ENCODE measurements at regions not wholly inside any gene's neighbourhood (a gene's known extent, or its start where the extent isn't known, plus 50 kb on each side); places are given as distances from the start of the nearest gene placed in this dataset.

GRCh38 chr4:156442912-156443311 lies 489.2 kb upstream of the CTSO start:
- intact Hi-C loops (cut with DNase I): no loop called here

GRCh38 chr4:156439576-156440200 lies 486.0 kb upstream of the CTSO start:
- no peaks in the 10 kb centered on the region for H3K9me3 ChIP-seq
- no peaks in the 10 kb centered on the region for H3K27me3 ChIP-seq
- intact Hi-C loops (cut with DNase I): no loop called here
- H3K4me1 ChIP-seq: no peaks in the 10 kb centered on the region
- no peak overlapping the region for H3K4me3 ChIP-seq
- no peak for DNase-seq (ENCODE audit: extremely low spot score)
- no peak overlapping the region for H3K27ac ChIP-seq (replicated peaks in 1 of 4)
- no peak for TF ChIP-seq EP300 (IDR thresholded peaks at IDR 0.05)
- no peak for TF ChIP-seq POLR2A (IDR thresholded peaks at IDR 0.05; ENCODE audit: low read depth)
- TF ChIP-seq POLR2AphosphoS5 (IDR thresholded peaks at IDR 0.05): no peak
- no peak for TF ChIP-seq CTCF (IDR thresholded peaks at IDR 0.05)
- 83% methylated on average over 4 of the region's 4 CpGs for WGBS
- no peaks in the 10 kb centered on the region for H3K36me3 ChIP-seq

More at GRCh38 chr4:156442912-156443311, 489.2 kb upstream of the CTSO start:
- H3K9me3 ChIP-seq: no peaks in the 10 kb centered on the region
- H3K27ac ChIP-seq (replicated peaks in 1 of 4): no peak overlapping the region
- no peak overlapping the region for H3K4me3 ChIP-seq
- no peaks in the 10 kb centered on the region for H3K4me1 ChIP-seq
- no peaks in the 10 kb centered on the region for H3K27me3 ChIP-seq
- TF ChIP-seq POLR2AphosphoS5 (IDR thresholded peaks at IDR 0.05) (no peak), POLR2A (IDR thresholded peaks at IDR 0.05; ENCODE audit: low read depth) (no peak), EP300 (IDR thresholded peaks at IDR 0.05) (no peak), CTCF (IDR thresholded peaks at IDR 0.05) (no peak)
- H3K36me3 ChIP-seq: no peaks in the 10 kb centered on the region
- no peak for DNase-seq (ENCODE audit: extremely low spot score)

GRCh38 chr4:156437666-156438065 lies 484.0 kb upstream of the CTSO start:
- no peak for DNase-seq (ENCODE audit: extremely low spot score)
- Histone ChIP-seq H3K27me3 (no peaks in the 10 kb centered on the region), H3K36me3 (no peaks in the 10 kb centered on the region), H3K4me3 (no peak overlapping the region), H3K27ac (replicated peaks in 1 of 4) (no peak overlapping the region), H3K4me1 (no peaks in the 10 kb centered on the region), H3K9me3 (no peaks in the 10 kb centered on the region)
- intact Hi-C loops (cut with DNase I): no loop called here
- 71% methylated on average over 2 of the region's 2 CpGs for WGBS
- TF ChIP-seq EP300 (IDR thresholded peaks at IDR 0.05): no peak
- TF ChIP-seq POLR2A (IDR thresholded peaks at IDR 0.05; ENCODE audit: low read depth): no peak
- TF ChIP-seq CTCF (IDR thresholded peaks at IDR 0.05): no peak
- no peak for TF ChIP-seq POLR2AphosphoS5 (IDR thresholded peaks at IDR 0.05)

GRCh38 chr4:156422576-156422975 lies 468.9 kb upstream of the CTSO start:
- WGBS: 93% methylated on average over 1 of the region's 1 CpG
- intact Hi-C loops (cut with DNase I): no loop called here
- DNase-seq (ENCODE audit: extremely low spot score): no peak
- no peak overlapping the region for H3K27ac ChIP-seq (replicated peaks in 1 of 4)
- H3K4me1 ChIP-seq: peaks cover 0 to 22% (median 14%) of the 10 kb centered on the region in 4 donors
- TF ChIP-seq EP300 (IDR thresholded peaks at IDR 0.05) (no peak), POLR2AphosphoS5 (IDR thresholded peaks at IDR 0.05) (no peak), CTCF (IDR thresholded peaks at IDR 0.05) (no peak), POLR2A (IDR thresholded peaks at IDR 0.05; ENCODE audit: low read depth) (no peak)
- H3K9me3 ChIP-seq: no peaks in the 10 kb centered on the region
- H3K4me3 ChIP-seq: no peak overlapping the region
- no peaks in the 10 kb centered on the region for H3K27me3 ChIP-seq
- no peaks in the 10 kb centered on the region for H3K36me3 ChIP-seq

- 67% methylated on average over 1 of the region's 1 CpG for WGBS
- no peak for DNase-seq (ENCODE audit: extremely low spot score)
- H3K4me1 ChIP-seq: peaks cover 0 to 22% (median 14%) of the 10 kb centered on the region in 4 donors
- no peaks in the 10 kb centered on the region for H3K36me3 ChIP-seq
- intact Hi-C loops (cut with DNase I): no loop called here
- no peak for TF ChIP-seq POLR2AphosphoS5 (IDR thresholded peaks at IDR 0.05)
- no peak for TF ChIP-seq EP300 (IDR thresholded peaks at IDR 0.05)
- TF ChIP-seq POLR2A (IDR thresholded peaks at IDR 0.05; ENCODE audit: low read depth): no peak
- no peak for TF ChIP-seq CTCF (IDR thresholded peaks at IDR 0.05)
- H3K27ac ChIP-seq (replicated peaks in 1 of 4): no peak overlapping the region
- H3K27me3 ChIP-seq: no peaks in the 10 kb centered on the region
- no peaks in the 10 kb centered on the region for H3K9me3 ChIP-seq
- no peak overlapping the region for H3K4me3 ChIP-seq
Measured at GRCh38 chr4:156420623-156421022, 467.0 kb upstream of the CTSO start.

Measured in esophagus muscularis mucosa (tissue), 4 donors.